ENCODE measurements at regions not wholly inside any gene's neighbourhood (a gene's known extent, or its start where the extent isn't known, plus 50 kb on each side); places are given as distances from the start of the nearest gene placed in this dataset.

DNA sequence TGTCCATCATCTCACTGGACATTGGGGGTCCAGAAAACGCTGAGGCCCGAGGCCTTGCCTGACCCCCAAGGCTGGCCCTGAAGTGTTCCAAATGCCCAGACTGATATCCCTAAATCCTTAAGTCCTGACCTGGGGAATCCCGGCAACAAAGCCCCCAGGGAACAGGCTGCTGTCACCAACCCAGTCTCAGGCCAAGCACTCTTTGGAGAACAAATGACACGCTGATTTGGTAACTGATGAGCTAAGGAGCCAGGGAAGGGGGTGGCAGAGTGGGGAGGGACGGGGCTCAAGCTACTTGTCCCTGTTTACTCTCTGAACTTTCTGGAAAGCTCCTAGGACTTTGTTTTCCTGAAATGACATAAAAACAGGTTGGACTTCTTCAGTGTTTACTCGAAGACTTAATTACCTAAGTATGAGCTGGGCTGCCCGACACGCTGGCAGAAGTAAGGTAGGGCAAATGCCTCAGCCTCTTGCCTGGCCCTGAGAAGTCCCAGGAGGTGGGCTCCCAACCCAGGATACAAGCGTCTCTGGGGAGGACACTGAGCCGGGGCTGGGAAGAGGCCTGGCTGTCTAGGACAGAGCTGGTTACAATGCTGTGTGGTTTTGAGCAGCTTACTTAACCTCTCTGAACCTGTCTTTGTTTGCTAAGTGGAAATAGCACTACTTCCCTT is 105.5 kb upstream of the GLI2 start:
- peak overlapping the region; percentile 67 for H3K27ac ChIP-seq
- H3K4me3 ChIP-seq, result no peak overlapping the region
- peak; percentile 68 for DNase-seq
- H3K4me1 ChIP-seq, result peaks cover 7% of the 10 kb centered on the region
- TF ChIP-seq, protein P1, sequence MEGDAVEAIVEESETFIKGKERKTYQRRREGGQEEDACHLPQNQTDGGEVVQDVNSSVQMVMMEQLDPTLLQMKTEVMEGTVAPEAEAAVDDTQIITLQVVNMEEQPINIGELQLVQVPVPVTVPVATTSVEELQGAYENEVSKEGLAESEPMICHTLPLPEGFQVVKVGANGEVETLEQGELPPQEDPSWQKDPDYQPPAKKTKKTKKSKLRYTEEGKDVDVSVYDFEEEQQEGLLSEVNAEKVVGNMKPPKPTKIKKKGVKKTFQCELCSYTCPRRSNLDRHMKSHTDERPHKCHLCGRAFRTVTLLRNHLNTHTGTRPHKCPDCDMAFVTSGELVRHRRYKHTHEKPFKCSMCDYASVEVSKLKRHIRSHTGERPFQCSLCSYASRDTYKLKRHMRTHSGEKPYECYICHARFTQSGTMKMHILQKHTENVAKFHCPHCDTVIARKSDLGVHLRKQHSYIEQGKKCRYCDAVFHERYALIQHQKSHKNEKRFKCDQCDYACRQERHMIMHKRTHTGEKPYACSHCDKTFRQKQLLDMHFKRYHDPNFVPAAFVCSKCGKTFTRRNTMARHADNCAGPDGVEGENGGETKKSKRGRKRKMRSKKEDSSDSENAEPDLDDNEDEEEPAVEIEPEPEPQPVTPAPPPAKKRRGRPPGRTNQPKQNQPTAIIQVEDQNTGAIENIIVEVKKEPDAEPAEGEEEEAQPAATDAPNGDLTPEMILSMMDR (IDR thresholded peaks at IDR 0.05), result no peak
- peak; percentile 72 to 75 for ATAC-seq
- H3K27me3 ChIP-seq (ENCODE audit: low read depth), result no peaks in the 10 kb centered on the region
- H3K36me3 ChIP-seq, result no peaks in the 10 kb centered on the region
- intact Hi-C loops (cut with DNase I), result no loop called here
- no peaks in the 10 kb centered on the region for H3K9me3 ChIP-seq

DNA sequence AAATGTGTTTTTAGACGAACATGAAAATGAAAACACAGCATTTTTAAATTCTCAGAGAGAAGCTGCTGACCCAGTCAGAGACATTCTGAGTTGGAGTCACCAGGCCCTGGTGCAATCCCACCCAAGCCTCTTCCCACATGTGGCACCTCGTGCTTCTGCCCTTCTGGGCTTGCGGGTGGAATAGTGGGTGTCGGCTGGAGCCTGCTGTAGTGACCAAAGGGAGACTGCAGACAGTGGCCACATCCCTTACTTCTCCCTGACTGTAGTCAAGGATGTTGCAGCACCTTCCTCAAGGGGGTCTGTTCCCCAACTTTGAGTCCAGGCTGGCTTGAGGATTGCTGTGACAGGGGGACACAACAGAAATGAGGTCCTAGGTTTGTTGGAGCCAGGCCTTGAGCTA is 104.4 kb upstream of the GLI2 start:
- no peak for DNase-seq
- intact Hi-C loops (cut with DNase I), result no loop called here
- no peaks in the 10 kb centered on the region for H3K36me3 ChIP-seq
- H3K9me3 ChIP-seq, result no peaks in the 10 kb centered on the region
- no peak overlapping the region for H3K4me3 ChIP-seq
- ATAC-seq, result no peak
- H3K4me1 ChIP-seq, result peaks cover 7% of the 10 kb centered on the region
- TF ChIP-seq, protein P1 (IDR thresholded peaks at IDR 0.05), result no peak
- H3K27me3 ChIP-seq (ENCODE audit: low read depth), result no peaks in the 10 kb centered on the region
- H3K27ac ChIP-seq, result peak overlapping the region; percentile 64

DNA sequence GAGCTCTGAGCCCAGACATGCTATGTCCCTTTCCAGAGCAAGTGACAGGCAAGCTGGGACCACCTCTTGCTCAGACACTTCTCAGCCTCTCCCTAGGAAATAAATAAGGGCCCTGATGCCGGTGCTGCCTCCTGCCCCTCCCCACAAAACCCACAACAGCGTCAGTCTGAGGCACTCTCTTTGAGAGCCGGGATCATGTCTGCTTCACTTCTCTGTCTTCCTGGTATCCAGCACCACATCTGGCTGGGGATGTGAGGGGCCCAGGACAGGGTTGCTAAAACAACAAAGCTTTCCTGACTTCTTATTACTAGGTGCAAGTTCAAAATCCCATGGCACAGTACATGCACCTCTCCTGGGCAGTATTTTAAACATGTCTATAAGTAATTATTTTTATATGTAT is 103.9 kb upstream of the GLI2 start:
- peaks cover 5% of the 10 kb centered on the region for H3K4me1 ChIP-seq
- no peaks in the 10 kb centered on the region for H3K27me3 ChIP-seq (ENCODE audit: low read depth)
- DNase-seq (no peak), ATAC-seq (no peak)
- no peaks in the 10 kb centered on the region for H3K9me3 ChIP-seq
- no peak overlapping the region for H3K4me3 ChIP-seq
- no peak overlapping the region for H3K27ac ChIP-seq
- intact Hi-C loops (cut with DNase I), result no loop called here
- TF ChIP-seq, protein P1 (IDR thresholded peaks at IDR 0.05), result no peak
- no peaks in the 10 kb centered on the region for H3K36me3 ChIP-seq

DNA sequence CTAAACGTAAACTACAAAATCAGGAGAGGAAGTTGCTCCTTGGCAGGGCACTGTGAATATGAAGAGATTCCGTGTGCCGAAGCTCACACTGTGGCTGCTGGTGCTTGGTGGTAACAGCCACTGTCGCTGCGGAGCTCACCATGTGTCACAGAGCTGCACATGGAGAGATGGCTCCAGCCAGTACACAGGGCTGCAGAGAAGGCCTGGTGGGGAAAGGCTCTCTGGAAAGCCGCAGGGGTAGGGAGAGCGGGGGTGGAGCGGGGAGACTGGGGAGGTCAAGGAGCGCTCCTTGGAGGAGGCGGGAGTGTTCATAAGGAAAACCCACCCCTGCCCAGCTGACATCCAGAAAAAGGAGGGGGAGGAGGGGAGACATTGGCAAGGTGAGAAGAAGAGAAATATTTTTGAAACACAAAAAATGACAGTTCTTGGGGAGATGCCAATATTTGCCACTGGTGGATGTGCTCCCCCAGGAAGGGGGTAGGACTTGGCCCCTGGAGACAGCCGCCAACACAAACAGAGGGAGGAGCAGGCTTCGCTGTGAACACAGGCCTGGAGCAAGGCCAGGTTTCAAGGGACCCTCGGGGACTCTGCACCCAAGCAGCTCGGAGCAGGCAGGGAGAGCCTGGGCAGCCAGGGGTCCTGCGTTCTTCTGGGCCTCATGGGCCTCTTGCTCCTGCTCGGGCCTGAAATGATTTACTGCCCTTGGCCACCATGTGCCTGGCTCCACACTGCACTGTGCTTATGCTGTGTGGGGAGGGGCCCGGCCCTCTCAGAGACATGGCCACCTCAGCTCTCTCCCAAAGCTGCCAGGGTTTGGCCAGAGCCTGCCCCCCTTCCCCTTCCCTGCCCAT is 102.6 kb upstream of the GLI2 start:
- Histone ChIP-seq H3K4me1 (peaks cover 3% of the 10 kb centered on the region), H3K36me3 (no peaks in the 10 kb centered on the region), H3K27me3 (ENCODE audit: low read depth) (no peaks in the 10 kb centered on the region), H3K4me3 (no peak overlapping the region), H3K9me3 (no peaks in the 10 kb centered on the region), H3K27ac (no peak overlapping the region)
- TF ChIP-seq, protein P1 (IDR thresholded peaks at IDR 0.05), result no peak
- ATAC-seq (no peak), DNase-seq (no peak)
- intact Hi-C loops (cut with DNase I), result no loop called here

DNA sequence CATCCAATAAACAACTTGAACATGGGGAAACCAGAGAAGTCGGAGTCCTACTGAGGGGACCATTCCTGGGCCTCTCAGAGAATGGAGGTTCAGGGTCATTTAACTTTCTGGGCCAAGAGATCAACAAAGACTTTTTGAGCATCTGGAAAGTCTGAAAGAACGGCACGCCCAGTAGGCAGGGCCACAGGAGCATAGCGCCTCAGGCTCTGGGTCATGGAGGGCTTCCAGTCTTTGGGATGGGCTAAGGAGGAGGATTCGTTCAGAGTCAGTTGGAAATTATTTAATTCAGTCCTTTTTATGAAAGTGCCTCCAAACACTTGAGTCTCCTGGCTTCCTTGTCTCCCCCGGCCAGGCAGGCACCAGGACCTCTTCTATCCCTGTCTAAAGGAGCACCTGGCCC is 101.1 kb upstream of the GLI2 start:
- no peaks in the 10 kb centered on the region for H3K9me3 ChIP-seq
- H3K27me3 ChIP-seq (ENCODE audit: low read depth), result no peaks in the 10 kb centered on the region
- H3K36me3 ChIP-seq, result no peaks in the 10 kb centered on the region
- TF ChIP-seq, protein P1 (IDR thresholded peaks at IDR 0.05), result no peak
- no peak overlapping the region for H3K4me3 ChIP-seq
- no peak for ATAC-seq
- intact Hi-C loops (cut with DNase I), result no loop called here
- no peak overlapping the region for H3K27ac ChIP-seq
- no peak for DNase-seq
- peaks cover 1% of the 10 kb centered on the region for H3K4me1 ChIP-seq
